GM13977 (cell line): ENCODE measurements at regions not wholly inside any gene's neighbourhood (a gene's known extent, or its start where the extent isn't known, plus 50 kb on each side); places are given as distances from the start of the nearest gene placed in this dataset.

Source experiments
- DNase-seq: peaks from one replicate; pipeline ENCODE4 v3.0.0; 2012; ENCODE audit warnings: low spot score
- in situ Hi-C: fragments of 300-500 bp; cut with MboI; formaldehyde crosslinking; loops from one replicate; pipeline ENCODE4 v1.12.0; 2022; ENCODE audit warnings: low sequenced_read_pairs, low pct_unique_long_range_greater_than_20kb, mixed read lengths, inconsistent platforms; ENCODE audit not compliant: unreplicated experiment
- TF ChIP-seq, protein P1 (sequence below): IDR thresholded peaks from 2 replicates; pipeline ENCODE4 v1.5.1; 2012; ENCODE audit warnings: mild to moderate bottlenecking, control low read depth; ENCODE audit not compliant: insufficient read depth; ENCODE audit errors: extremely low read depth, missing control alignments

GRCh38 chr11:92128026-92128425, 96.6 kb upstream of the FAT3 start:
- in situ Hi-C loops, result no loop called here
- TF ChIP-seq, protein P1, sequence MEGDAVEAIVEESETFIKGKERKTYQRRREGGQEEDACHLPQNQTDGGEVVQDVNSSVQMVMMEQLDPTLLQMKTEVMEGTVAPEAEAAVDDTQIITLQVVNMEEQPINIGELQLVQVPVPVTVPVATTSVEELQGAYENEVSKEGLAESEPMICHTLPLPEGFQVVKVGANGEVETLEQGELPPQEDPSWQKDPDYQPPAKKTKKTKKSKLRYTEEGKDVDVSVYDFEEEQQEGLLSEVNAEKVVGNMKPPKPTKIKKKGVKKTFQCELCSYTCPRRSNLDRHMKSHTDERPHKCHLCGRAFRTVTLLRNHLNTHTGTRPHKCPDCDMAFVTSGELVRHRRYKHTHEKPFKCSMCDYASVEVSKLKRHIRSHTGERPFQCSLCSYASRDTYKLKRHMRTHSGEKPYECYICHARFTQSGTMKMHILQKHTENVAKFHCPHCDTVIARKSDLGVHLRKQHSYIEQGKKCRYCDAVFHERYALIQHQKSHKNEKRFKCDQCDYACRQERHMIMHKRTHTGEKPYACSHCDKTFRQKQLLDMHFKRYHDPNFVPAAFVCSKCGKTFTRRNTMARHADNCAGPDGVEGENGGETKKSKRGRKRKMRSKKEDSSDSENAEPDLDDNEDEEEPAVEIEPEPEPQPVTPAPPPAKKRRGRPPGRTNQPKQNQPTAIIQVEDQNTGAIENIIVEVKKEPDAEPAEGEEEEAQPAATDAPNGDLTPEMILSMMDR, result no peak
- no peak for DNase-seq

- in situ Hi-C loops, result no loop called here
- TF ChIP-seq, protein P1, result no peak
- DNase-seq, result no peak
These were observed 99.3 kb upstream of the FAT3 start for GRCh38 chr11:92125321-92125720.

GRCh38 chr11:92123540-92123939, 101.1 kb upstream of the FAT3 start:
- TF ChIP-seq, protein P1, result no peak
- in situ Hi-C loops, result no loop called here
- no peak for DNase-seq

DNA sequence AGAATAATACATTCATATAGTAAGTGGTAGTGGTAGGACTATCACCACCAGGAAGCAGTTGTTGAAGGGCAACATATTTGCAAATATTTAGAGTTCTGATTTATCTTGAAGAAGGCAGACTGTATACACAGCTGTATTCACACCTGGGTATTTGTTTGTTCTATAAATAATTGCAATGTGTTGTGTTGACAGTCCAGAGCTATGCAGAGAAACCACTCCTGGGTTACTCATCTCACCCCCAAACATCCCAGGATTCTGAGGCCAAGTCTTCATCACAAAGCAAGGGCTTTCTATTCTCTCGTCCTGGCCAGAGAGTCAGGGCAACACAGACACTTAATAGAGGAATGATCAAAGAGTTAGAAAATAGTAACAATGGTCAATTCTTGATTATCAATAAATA, 102.1 kb upstream of the FAT3 start:
- no peak for DNase-seq
- TF ChIP-seq, protein P1, result no peak
- in situ Hi-C loops, result no loop called here

DNA sequence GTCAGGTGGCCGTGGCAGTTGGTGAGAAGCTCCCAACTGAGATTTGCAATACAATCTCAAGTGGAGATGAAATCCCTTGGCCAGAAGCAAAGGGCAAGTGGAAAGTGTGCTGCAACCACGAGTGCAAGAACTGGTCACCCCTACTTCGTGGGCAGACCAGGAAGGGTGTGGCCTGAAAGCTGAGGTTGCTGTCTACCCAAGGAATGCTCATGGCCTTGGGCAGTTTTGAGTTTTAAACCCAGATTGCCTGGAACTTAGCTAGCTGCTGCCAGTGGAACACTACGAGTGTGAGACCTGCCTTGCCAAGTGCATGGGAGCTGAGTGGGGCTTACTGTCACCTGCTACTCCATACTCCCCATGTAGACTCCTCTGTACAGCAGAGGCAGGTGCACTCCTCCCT, 113.3 kb upstream of the FAT3 start:
- DNase-seq, result no peak
- in situ Hi-C loops, result no loop called here
- TF ChIP-seq, protein P1, result no peak

DNA sequence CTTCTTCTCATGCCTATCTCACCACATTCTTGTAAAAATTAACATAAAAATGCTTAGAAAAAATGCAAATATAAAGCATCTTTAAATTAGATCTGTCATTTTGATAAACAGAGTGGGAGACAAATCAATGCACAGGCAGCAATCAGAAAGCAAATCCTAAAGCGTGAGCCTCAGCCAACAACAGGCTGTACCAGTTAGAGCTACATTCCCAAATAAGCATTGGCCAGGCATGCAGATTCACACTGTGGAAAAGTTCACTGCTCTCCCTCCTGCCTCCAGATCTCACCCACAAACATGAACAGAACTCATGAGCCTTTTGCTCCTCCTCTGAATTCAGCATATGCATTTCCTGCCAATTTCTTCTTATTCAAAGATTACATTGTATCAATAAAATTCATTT, 115.2 kb upstream of the FAT3 start:
- in situ Hi-C loops, result no loop called here
- DNase-seq, result no peak
- TF ChIP-seq, protein P1, result no peak

DNA sequence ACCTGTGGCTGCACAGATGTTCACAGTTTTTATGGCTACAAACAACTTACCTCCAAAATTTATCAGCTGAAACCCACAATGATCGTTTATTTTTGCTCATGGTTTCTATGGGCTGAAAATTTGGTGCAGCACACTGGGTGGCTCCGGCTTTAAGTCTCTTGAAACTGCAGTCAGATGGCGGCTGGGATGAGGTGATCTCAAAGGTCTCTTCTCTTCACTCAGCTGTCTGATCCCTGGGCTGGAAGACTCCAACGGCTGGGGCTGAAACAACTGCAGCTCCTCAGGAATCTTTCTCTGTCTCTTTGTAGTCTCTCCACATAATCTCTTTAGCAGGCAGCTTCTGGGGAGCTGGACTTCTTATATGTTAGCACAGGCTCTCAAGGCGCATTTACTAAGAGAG, 117.3 kb upstream of the FAT3 start:
- DNase-seq, result no peak
- in situ Hi-C loops, result no loop called here
- TF ChIP-seq, protein P1, result no peak
